LoVo (cell line): ENCODE measurements at regions not wholly inside any gene's neighbourhood (a gene's known extent, or its start where the extent isn't known, plus 50 kb on each side); places are given as distances from the start of the nearest gene placed in this dataset.
"Not testable (repeated sequence)": the region's sequence is repeated elsewhere in the genome, so short reads cannot be mapped to it uniquely, and the experiment has no call there.

Experiments
- DNase-seq: peaks from one replicate; pipeline ENCODE4 v3.0.0-alpha.2; 2016; ENCODE audit warnings: low spot score

DNA sequence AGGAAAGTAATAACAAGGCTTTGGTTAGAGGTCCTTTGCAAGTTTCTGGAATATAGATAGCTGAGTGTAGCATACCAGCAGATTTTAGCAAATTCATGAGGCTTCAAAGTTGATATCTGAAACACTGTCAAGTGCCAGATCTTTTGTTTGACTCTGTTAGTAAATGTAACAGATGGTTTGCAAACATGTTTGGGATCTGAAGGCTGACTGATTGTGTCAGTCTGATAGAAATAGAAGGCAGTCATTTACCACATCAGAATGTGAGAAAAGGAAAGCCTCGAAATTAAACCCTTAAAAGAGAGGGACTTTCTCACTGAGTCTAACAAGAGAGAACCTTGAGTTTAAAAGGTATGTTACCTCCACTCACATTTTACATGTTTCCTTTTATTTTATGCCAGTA lies 371.5 kb downstream of the KIF2B start:
- no peak for DNase-seq

DNA sequence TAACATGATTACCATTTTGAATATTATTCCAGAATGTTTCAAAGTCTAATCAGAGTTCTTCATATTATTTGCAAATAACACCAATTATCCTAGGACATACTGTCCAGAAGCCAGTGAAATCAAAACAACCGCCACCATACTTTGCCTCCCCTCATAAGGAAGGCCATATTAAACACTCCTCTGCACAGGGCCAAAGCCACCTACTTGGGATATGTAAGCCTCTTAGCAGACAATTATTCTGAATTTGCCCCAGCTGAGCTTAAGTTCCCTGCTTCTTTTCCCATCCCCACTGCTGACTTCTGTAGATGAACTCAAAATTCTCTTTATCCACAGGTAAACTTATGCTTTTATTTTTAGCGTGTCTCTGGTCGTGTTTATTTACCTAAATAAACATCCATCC lies 374.0 kb downstream of the KIF2B start:
- DNase-seq, result no peak

DNA sequence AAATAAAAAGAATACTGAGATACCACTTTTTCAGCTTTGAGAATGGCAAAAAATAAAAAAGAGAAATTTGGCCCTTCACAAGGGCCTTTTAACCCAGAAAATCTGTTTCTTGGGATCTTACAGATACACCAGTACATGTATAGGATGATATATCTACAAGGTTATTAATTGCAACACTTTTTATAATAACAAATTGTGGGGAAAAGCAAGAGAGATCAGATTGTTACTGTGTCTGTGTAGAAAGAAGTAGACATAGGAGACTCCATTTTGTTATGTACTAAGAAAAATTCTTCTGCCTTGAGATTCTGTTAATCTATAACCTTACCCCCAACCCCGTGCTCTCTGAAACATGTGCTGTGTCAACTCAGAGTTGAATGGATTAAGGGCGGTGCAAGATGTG lies 378.7 kb downstream of the KIF2B start:
- not testable (repeated sequence) for DNase-seq

DNA sequence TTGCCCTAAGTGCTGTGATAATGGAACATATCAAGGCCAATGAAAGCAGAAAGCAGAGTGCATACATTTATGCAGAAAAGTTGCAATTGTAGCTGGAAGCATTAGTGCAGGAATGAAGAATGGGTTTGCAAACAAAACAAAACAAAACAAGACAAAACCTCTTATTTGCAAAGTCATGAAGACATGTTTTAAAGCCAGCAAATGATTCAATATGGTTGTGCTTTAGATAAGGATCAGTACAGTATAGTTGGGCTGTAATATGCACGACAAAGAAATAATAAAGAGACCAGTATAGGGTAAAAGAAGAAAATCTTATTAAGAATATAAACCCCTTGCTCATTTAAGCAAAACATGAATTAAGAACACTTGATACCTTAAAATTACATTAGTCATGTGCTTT lies 398.1 kb downstream of the KIF2B start:
- no peak for DNase-seq

DNA sequence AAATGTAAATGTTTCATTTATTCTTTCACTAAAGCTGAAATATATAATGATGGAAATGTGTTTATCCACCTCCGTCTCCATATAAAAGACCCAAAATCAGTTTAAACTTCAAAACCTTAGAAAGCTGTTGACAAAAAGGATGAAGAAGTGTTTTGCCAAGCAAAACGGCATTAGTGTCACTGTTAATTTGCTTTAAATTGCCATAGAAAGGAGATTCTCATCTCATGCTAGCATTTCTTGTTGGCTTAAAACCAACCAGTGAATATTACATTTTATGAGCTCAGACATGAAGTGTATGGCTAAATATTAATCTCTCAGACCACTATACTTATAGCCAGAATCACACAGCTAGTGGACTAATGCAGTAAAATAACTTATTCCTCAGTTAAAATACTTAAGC lies 398.8 kb downstream of the KIF2B start:
- DNase-seq, result no peak

DNA sequence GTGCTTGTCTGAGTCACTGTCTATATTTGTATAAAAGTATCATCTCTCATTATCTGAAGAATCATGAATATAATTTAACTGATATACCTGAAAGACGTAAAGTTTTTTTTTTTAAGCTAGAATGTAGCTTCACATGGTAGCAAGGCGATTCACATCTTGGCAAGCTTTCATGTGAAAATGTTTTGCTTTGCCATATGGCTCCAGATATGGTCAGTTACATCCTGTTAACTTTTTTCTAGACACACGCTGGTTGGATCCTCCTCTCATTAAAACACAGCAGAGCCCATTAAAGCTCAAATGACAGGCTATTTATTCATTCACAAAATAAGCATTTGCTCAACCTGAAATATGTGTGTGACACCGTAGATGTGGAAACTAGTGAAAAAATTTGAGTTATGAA lies 412.8 kb downstream of the KIF2B start:
- no peak for DNase-seq

DNA sequence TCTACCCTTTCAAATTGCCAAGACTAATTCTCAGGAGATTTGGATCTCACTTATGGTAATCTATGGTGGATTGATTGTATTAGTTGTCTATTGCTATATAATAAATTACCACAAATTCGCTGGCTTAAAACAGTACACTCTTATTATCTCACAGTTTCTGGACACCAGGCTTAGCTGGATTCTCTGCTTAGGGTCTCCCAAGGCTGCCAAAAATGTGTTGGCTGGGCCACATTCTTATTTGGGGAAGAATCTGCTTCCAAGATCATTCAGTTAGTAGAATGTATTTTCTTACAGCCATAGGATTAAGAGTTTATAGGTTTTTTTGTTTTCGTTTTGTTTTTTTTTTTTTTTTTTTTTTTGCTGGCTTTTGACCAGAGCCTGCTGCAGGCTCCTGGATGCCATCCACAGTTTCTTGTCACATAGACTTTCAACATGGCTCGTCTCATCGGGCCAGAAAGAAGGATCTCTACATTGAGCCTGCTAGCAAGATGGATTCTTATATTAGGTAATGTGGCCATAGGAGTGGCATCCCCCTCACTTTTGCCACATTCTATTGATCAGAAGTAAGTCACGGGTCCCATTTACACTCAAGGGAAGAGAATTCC lies 415.3 kb downstream of the KIF2B start:
- DNase-seq, result no peak

DNA sequence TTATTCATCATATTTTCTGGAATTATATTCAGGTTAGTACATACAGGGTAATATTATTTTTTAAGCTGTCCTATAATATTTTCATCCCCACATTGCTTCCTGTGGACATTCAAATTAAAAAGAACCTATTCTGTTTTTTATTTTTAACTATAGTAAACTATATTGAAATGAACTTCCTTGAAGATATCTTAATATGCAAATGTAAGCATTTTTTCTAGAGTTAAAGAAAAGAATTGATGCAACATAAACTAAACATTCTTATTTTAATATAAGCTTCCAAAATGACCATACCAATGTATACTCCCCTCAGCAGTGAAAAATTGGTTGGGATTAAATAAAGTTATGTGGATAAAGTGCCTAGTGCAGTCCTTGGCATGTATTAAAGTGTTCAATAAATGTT lies 416.6 kb downstream of the KIF2B start:
- no peak for DNase-seq

DNA sequence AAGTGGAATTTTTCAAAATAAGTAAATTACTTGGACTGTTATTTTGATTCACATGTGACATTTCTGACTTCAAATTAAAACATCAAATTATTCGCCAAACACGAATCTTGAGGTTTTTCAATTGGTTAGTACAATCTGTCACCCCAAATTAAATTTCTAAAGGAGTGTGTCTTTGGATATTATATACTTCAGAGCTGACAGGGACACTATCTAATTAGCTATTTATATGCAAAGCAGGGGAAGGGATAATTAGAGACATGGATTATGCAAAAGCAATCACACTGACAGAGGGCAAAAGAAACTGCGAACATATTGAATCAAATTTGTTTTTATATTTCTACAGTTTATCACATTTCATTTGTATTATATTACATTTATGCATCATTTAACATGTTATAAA lies 433.0 kb downstream of the KIF2B start:
- DNase-seq, result no peak

DNA sequence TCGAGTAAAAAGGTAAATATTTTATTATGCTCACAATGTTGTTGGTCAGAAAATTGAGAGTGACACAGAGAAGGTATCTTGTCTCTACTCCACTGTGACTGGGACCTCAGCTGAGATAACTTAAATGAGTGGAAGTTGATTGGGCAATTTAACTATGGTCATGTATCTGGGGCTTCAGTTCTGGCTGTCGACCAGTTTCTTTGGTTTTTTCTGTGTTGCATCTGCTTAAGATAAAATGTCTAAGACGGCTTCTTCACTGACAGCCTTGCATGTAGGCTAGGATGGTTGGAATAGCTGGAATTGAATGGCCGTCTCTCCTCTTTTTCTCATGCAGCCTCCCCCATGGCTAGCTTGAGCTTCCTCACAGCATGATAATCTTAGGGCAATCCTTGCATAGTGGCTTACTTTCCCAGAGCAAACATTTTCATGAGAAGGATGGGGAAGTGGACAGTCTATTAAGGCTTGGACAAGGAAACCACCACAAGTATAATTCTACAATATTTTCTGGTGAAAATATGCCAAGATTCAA lies 433.7 kb downstream of the KIF2B start:
- DNase-seq, result no peak

DNA sequence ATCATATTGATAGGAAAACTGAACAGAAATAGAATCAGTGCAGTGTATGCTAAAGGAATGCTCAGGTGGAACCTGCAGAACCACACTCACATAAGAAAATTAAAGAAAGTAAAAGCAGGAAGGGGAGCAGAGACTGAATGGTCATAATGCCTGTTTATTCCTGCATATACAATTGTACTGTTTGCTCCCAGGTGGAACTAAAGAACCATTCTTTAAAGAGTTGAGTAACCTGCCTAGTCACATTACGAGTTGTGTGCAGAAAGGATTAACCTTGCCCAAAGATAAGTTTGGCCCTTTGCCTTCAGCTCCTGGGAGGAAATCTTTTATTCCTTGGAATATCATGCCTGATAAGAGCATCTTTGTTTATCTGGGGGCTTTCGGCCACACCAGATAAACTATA lies 434.7 kb downstream of the KIF2B start:
- DNase-seq, result no peak

DNA sequence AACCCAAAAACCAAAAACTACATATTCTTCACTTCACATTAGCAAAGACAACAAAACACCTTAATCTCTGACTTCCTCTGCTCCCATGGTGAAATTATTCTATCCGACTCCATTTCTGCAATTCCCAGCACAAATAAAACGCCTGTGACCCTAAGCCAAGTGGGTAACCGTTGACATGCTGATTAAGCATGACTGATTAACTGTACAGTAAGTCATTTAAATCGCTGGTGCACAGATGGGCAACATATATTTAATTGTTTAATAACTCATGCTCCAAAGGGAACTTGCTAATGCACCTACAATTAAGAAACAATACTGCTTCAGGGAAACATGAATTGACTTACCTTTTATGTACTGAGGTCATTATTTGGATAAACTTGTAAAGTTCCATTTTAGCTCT lies 436.7 kb downstream of the KIF2B start:
- no peak for DNase-seq

DNA sequence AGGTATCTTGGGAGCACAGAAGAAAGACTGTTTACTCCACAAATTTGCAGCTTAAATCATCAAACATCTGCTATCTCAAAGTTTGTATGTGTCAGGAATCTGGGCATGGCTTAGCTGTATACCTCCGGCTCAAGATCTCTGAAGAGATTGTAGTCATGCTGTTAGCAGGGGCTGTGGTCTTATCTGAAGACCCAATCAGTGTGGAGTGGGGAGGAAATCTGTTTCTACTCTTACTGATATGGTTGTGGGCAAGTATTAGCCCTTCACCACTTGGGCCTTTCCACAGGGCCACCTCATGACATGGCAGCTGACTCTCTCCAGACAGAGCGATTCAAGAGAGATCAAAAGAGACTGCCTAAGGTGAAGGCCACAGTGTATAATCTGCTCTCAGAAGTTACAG lies 438.7 kb downstream of the KIF2B start:
- no peak for DNase-seq

DNA sequence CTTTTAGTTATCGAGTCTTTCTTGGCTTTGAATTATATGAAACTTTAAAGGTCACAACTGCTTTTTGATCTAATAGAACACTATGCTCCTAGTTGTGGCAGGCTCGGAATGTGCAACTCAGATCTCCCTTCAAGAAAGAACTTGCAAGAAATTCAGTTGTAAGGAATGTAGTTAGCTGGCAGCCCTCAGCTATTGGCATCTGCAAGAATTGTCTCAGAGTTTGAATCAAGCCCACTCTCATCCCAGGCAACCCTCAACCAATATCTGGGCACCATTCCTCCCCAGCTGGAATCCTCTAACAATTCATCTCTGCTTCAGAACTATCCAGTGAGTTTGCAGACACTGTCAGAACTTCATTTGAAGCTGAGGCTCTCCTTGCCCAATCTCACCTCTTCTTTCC lies 447.2 kb downstream of the KIF2B start:
- no peak for DNase-seq

DNA sequence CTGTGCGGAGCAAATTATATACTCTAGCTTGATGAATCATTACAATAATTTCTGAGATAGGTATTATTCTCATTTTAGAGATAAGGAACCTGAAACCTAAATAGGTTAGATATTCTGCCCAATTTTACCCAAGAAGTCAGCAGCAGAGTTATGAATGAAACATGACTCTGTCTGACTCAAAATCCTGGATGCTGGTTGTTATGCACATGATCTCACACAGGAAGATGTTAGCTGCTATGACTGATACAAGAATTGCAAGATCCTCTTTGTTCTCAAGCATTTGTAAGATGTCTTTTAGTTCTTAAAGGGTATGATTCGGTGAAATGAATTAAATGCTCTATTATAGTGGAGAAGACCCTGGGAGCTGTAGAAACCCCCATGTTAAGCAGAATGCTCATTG lies 447.8 kb downstream of the KIF2B start:
- DNase-seq, result no peak

DNA sequence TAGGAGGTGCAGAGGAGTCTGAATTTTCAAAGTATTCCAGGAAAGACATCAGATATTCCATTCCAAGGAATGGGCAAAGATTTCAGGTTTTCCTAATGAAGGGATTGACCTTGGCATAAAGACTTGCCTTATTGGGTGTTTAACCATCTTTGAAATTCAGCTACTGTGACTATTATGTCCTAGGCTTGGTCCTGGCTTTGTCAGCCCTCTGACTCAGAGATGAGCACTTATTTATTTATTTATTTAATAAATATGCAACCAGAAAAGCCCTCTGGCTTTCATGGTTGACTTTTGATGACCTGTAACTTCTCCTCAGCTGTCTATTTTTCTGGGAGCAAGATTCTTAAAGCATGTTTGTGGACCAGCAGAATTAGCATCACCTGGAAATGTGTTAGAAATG lies 455.1 kb downstream of the KIF2B start:
- DNase-seq, result no peak

DNA sequence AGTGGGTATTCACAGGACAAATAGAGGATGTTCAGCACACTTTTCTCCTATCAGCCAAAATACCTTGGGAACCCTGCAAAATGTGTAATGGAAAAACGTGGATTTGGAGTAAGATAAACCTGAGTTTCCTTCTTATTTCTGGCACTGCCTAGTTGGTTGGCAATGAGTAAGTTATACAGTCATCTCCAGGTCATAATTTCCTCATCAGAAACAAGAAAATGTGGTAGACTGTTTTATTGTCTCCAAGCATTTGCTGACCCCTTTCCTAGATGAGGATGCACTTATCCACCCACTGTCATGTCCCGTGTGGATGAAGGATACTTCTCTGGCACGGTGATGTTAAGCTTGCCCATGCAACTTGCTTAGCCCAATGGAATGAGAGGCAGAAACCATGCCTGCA lies 458.0 kb downstream of the KIF2B start:
- DNase-seq, result no peak

DNA sequence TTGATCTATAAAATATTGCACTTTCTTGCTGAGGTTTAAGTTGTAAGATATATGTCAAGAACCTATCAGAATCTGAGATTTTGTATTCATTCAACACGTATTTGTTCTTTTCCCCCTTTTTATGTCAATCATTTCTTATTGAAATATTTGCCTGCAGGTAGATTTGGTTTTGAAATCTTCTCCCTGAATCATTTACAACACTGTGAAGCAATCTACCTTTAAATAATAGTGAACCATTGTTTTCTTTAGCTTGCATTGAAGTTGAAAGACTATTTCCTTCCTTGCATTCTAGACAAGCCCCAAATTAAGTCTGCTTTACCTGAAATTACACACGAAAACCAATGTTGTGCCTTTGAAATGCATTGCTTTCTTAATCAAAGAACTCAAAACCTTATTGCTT lies 460.2 kb downstream of the KIF2B start:
- no peak for DNase-seq

DNA sequence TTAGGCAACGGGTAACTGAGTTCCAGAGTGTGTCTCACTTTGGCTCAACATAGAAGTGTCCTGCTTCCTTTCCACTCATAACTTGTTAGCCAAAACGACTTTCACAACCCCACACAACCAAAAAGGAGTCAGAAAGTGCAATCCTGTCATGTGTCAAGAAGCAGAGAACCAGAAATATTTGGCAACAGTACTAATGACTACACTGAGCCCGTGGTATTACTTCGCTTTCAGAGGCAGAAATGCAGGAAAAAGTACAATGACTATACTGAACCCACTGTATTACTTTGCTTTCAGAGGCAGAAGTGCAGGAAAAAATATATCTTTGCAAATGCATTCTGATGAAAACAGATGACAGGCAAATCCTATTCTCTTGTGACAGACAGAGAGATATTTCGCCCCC lies 484.6 kb downstream of the KIF2B start:
- DNase-seq, result no peak

DNA sequence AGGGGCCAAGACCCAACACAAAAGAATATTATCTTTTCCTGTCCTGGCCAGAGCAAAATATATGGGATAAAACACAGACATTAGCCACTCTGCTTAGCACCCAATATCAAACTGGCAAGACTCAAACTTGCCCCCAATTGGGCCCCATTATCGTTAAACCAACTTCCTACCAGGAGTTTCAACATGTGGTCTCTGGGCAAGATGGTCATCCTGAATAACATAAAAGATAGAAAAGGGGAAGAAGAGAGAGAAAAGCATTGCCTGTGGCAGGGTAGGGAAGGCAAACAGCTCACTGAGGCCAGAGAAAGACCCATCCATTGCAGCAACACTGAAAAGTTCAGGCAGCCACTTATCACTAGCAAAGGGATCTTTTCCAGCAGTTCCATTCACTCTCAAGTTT lies 502.1 kb downstream of the KIF2B start:
- no peak for DNase-seq

DNA sequence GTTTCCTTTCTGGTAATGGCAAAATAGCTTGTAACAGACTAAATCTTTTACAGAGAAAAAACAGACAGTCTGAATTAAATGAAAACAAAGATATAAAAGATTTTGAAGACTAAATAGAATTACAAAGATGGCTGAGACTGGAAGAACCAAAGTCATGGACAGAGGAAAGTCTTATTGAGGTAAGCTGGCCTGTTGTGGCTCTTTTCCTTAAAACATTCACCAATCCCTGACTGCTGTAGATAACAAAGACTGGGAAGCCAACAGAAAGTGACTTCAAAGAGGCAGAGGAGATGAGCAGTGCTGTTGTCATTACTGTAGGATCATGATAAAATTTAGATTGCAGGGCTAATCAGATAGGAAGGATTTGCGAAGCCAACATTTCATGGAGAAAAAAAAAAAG lies 517.0 kb downstream of the KIF2B start:
- no peak for DNase-seq

DNA sequence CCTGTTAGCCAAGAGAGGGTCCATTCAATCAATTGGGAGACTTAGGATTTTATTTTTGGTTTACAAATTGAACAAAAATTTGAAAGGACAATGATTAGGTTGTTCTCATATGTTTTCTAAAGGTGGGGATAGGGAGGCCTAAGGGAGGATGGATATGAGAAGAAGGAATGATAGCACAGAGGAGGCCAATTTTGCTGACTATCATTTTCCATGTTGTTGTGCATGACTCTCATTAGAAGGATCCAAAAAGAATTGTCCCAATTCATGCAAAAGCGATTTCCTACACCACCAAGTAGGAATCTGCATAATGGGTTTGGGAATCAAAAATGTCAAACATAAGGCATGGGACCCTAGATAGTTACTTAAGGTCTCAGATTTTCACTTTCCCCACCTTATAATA lies 524.8 kb downstream of the KIF2B start:
- no peak for DNase-seq

DNA sequence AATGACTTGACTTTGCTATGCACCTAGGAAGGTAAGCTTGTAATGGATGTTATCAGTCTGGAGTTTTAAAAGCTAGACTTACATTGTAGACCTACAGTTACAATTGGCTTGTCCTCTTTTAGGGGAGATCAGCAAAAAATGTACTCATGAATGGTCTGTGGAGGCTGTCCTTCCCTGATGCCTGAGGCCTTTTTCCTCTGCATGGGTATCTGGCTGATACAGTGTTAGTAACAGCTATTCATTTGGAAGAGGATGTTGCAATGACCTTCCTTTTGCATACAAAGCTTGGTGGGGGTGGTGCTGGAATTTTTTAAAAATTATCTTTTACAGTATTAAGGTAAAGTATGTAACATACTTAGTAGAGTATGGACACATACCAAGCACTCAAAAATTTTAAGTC lies 525.5 kb downstream of the KIF2B start:
- no peak for DNase-seq

DNA sequence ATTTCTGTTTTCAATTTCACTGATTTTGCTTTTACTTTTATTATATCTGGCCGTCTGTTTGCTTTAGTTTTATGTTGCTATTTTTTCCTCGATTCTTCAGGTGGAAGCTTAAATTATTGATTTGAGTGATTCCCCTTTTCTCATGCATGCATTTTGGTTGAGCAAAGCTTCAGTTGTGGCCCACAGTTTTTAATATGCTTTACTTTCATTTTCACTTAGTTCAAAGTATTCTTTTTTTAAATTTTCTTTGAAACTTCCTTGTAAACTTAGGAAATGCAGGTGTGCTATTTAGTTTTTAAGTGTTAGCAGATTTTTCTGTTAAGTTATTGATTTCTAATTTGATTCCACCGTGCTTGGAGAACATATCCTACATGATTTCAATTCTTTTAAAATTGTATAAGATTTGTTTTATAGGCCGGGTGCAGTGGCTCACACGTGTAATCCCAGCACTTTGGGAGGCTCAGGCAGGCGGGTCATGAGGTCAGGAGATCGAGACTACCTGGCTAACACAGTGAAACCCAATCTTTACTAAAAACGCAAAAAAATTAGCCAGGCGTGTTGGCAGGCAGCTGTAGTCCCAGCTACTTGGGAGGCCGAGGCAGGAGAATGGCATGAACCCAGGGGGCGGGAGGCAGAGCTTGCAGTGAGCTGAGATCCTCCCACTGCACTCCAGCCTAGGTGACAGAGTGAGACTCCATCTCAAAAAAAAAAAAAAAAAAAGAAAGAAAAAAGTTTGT lies 531.2 kb downstream of the KIF2B start:
- no peak for DNase-seq
